ENCODE measurements at regions not wholly inside any gene's neighbourhood (a gene's known extent, or its start where the extent isn't known, plus 50 kb on each side); places are given as distances from the start of the nearest gene placed in this dataset.
"Not testable (repeated sequence)": the region's sequence is repeated elsewhere in the genome, so short reads cannot be mapped to it uniquely, and the experiment has no call there.

DNA sequence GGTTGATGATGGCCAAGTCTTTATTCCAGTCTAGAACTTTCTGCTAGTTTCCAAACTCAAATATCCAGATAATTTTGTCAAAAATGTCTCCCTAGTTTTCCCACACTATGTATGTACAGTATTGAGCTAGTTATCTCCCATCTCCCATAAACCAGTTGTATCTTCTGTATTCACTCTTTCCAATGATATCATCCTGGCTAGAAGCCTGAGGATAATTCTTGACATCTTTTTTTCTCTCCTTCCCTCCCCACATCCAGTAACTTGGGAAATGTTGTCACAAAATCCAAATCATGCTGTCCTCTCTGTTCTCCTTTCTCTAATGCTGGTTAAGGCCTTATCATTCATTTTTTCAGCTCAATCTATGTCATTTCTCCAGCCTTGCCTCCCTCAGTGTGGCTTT, 553.8 kb upstream of the FANCL start:
- FAIRE-seq = no peak

DNA sequence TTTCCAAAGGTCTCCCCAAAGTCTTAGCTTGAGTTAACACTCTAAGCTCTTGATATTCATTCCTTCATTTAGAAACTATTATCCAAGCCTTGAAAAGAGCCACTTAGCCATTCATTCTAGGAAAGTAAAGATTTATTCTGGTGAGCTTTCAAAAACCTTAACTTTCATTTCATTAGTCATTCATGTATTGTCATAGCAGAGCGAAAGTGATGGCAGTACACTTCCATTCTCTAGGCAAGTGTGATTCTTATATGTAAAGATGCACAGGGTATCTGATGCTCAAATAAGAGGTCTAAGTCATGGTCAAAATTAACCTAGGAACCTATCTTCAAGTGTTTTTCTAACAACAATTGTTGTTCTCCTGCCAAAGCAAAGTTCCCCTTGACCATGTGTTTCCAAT, 553.0 kb upstream of the FANCL start:
- FAIRE-seq = no peak

- no peak for FAIRE-seq
Measured at GRCh38 chr2:58788402-58788801, 547.3 kb upstream of the FANCL start.

- no peak for FAIRE-seq
Measured at GRCh38 chr2:58770846-58771245, 529.7 kb upstream of the FANCL start.

GRCh38 chr2:58769864-58770234, 528.7 kb upstream of the FANCL start:
- FAIRE-seq = no peak

DNA sequence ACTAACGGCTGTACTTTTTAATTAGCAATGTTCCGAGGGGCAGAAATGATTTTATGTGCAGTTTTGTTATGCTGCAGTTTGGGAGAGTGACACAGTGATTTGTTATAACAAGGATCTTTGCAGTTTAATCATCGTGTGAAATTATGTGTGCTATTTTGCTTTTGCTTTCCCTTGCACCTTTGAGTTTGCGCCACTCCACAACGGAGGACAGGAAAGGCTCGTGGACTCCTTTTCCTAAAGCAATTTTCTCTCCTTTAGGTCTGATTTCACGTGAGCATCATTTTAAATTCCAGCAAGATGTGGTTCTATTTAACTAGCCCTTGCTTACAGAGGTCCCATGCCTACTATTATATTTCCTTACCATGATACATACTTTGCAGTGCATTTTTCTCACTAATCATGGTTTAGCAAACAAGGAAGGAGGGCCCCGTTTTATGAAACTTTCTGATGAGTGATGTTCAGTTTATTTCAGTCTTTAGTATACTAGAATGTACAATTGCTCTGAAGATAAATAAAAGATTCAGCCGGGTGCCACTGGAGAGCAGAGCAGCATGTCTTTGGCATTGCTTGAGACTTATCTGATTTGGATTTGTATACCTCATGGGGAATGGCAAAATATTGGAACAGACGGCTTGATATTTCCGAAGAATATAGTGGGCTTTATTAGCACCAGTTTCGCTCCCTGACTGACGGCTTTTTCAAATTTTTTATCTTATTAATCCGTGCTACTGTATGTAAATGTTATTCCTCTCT, 528.2 kb upstream of the FANCL start:
- FAIRE-seq = no peak

DNA sequence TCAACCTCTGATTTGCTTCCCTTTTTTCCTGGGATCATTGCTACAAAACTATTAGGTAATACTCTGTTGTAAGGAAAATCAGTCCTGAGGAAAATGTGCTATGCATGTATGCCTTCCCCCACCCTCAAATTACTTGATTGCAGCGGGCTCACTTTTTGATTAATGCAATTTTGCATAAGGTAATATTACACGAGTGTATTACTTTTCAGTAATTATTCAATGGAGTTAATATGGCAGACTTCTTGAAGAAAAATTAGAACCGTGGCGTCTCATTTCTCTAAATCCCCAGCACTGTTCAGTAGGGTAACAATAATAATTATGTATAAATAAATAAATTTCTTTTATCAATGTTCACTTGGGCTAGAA, 527.6 kb upstream of the FANCL start:
- no peak for FAIRE-seq

GRCh38 chr2:58767828-58768714, 526.9 kb upstream of the FANCL start:
- FAIRE-seq = no peak

DNA sequence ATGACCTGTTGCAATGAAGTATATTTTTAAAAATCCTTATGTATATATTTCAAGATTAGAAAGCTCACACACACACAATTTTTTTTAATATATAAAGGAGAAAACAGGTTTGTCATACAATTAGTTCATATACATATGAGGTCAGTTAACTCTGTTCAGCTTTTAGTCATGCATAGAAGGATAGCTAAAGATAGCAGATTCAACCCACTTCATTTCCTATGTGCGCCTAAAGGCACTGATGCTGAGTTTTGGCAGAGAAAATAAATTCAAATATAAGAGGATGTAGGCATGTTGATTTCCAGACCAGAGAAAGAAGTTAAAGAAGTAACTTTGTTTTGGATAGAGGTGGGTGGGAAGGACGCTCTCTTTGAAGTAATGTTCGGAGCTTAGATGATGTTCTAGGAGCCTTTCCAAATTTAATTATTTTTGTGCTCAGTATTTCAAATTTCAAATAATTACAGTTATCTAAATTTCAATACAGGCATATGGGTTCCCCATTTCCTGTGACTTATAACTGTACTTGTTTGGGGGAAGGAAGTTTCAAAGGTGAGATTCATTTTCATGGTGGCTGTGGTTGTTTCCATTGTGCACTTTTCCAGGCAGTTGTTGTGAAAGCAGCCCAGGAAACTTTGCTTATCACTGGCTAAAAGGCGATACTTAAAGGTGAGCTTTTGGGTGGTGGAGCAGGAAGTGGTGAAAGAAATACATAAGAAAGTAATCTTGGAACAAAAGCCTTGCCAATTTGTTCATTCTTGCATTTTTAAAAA, 523.4 kb upstream of the FANCL start:
- no peak for FAIRE-seq

- no peak for FAIRE-seq
Measured at GRCh38 chr2:58762176-58762781, 521.2 kb upstream of the FANCL start.

DNA sequence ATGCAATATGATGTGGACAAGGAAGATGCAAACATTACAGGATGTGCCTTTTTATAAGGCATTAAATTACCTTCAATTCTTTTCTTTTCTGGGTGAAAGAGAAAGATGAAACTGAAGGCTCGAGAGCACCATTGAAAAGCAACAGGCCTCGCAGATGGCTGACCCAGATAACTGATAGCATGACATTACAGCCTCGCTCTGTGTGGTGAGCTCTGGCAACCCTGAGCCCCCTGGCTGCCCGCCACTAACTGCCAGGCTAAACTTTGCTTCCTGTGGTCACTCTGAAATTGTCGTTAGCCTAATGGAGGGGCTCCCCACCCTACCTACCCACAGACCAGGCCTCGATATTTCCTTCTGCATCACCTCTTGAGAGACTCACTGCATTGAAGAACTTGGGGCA, 516.8 kb upstream of the FANCL start:
- FAIRE-seq = no peak

GRCh38 chr2:58756336-58756735, 515.2 kb upstream of the FANCL start:
- FAIRE-seq = no peak

DNA sequence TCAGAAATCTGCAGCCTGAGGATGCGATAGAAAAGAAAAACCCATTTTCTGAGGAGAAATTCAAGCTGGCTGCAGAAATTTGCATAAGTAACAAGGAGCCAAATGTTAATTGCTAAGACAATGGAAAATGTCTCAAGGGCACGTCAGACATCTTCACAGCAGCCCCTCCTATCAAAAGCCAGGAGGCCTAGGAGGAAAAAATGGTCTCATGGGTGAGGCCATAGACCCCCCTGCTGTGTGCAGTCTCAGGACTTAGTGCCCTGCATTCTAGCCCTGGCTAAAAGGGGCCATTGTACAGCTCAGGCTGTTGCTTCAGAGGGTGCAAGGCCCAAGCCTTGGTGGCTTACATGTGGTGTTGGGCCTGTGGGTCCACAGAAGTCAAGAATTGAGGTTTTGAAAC, 511.4 kb upstream of the FANCL start:
- FAIRE-seq = not testable (repeated sequence)

GRCh38 chr2:58751676-58752075, 510.6 kb upstream of the FANCL start:
- FAIRE-seq = not testable (repeated sequence)

GRCh38 chr2:58749041-58749440, 507.9 kb upstream of the FANCL start:
- no peak for FAIRE-seq

GRCh38 chr2:58745334-58745733, 504.2 kb upstream of the FANCL start:
- FAIRE-seq = not testable (repeated sequence)

DNA sequence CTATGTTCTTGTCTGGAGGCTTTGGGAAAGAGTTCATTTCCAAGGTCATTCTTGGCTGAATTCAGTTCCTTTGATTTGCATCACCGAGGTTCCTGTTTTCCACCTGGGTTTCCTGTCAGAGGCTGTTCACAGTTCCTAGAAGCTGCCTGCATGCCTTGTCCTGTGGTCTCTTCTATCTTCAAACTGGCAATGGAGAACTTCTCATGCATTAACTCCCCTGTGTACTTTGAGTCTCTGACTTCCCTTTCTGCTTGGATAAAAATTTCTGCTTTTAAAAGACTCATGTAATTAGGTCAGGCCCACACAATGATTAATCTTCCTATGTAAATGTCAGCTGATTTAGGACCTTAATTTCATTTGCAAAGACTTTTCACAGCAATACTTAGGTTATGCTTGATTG, 499.3 kb upstream of the FANCL start:
- no peak for FAIRE-seq

DNA sequence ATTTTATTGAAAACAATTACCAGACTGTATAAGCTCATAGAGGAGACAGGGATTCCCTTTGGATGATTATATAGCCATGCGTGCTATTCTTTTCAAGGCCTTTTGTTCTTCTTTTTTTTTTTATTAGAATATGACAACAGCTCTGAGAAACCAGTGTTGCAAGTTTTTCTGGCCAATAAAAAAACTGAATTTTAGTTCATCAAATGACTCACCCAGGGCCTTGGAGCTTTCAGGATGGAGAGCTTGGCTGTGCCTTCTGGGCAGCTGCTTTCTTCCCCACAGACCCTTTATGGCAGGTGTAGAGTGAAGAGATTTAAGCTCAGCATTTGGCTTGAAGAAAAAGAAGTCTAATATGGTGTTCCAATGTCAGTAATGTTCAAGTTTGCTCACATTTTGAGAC, 497.9 kb upstream of the FANCL start:
- FAIRE-seq = no peak

- no peak for FAIRE-seq
Measured at GRCh38 chr2:58734365-58734764, 493.2 kb upstream of the FANCL start.

DNA sequence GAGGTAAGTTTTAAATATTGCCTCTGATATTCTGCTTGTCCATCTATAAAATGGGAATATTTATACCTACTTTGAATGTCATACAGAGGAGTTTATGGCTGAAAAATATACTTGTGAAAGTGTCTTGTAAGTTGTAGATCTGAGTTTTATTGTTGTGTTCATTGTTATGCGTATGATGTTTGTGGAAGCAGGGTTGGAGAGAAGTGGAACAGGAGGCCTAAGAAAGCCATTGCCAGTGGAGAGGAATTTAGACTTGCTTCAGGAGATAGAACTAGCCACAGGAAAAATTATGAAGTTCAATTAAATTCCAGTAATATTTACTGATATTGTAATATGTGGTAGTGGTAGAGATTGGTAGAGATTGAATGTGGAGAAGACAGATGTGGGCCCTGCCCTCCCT, 491.9 kb upstream of the FANCL start:
- FAIRE-seq = no peak

- no peak for FAIRE-seq
Measured at GRCh38 chr2:58731488-58731869, 490.4 kb upstream of the FANCL start.

GRCh38 chr2:58730764-58731487, 489.8 kb upstream of the FANCL start:
- no peak for FAIRE-seq

Measured in TTC549 (cell line).